Cardiac fibroblast (primary cell): ENCODE measurements at regions not wholly inside any gene's neighbourhood (a gene's known extent, or its start where the extent isn't known, plus 50 kb on each side); places are given as distances from the start of the nearest gene placed in this dataset.

Experiments used
- DNase-seq, 2 donors: peaks; one replicate each; pipeline versions ENCODE4 v3.0.0 to v3.0.0-alpha.2; 2010; ENCODE audit warnings: low read depth in 2 of 2
- H3K4me3 ChIP-seq, 2 donors: replicated peaks in 1 of 2; 1 replicate in 1 of 2; 2 replicates in 1 of 2; pipeline ENCODE4 v1.5.1; 2011; ENCODE audit warnings: low read depth in 2 of 2, low read length in 2 of 2, mild to moderate bottlenecking in 2 of 2, moderate library complexity in 1 of 2
- CTCF ChIP-seq: IDR thresholded peaks from one replicate; pipeline ENCODE4 v1.5.1; 2011; ENCODE audit warnings: low read depth, mild to moderate bottlenecking, low read length, inconsistent platforms

- no peak overlapping the region for H3K4me3 ChIP-seq
- no peak for DNase-seq
- no peak for TF ChIP-seq CTCF
These were observed 228.8 kb upstream of the CSF3R start for GRCh38 chr1:36711480-36711879.

- no peak for DNase-seq
- H3K4me3 ChIP-seq, result no peak overlapping the region
- no peak for TF ChIP-seq CTCF
These were observed 228.2 kb upstream of the CSF3R start for GRCh38 chr1:36710951-36711350.

GRCh38 chr1:36709869-36710481 lies 227.3 kb upstream of the CSF3R start:
- TF ChIP-seq CTCF, result no peak
- DNase-seq, result no peak
- no peak overlapping the region for H3K4me3 ChIP-seq

- no peak for TF ChIP-seq CTCF
- DNase-seq, result no peak
- no peak overlapping the region for H3K4me3 ChIP-seq
These were observed 225.9 kb upstream of the CSF3R start for GRCh38 chr1:36708587-36708986.

- TF ChIP-seq CTCF, result no peak
- DNase-seq, result peak in 1 of 2 donors; percentile 0
- no peak overlapping the region for H3K4me3 ChIP-seq
These were observed 224.5 kb upstream of the CSF3R start for GRCh38 chr1:36707221-36707620.

GRCh38 chr1:36706416-36706815 lies 223.7 kb upstream of the CSF3R start:
- no peak for TF ChIP-seq CTCF
- H3K4me3 ChIP-seq, result no peak overlapping the region
- DNase-seq, result no peak

- no peak overlapping the region for H3K4me3 ChIP-seq
- DNase-seq, result no peak
- no peak for TF ChIP-seq CTCF
These were observed 222.9 kb upstream of the CSF3R start for GRCh38 chr1:36705629-36706028.
